GM12801 (cell line): ENCODE measurements at regions not wholly inside any gene's neighbourhood (a gene's known extent, or its start where the extent isn't known, plus 50 kb on each side); places are given as distances from the start of the nearest gene placed in this dataset.

Source experiments
- CTCF ChIP-seq: IDR thresholded peaks from one replicate; pipeline ENCODE4 v1.5.1; 2011; ENCODE audit warnings: control low read depth; ENCODE audit not compliant: insufficient read length; ENCODE audit errors: extremely low read depth

DNA sequence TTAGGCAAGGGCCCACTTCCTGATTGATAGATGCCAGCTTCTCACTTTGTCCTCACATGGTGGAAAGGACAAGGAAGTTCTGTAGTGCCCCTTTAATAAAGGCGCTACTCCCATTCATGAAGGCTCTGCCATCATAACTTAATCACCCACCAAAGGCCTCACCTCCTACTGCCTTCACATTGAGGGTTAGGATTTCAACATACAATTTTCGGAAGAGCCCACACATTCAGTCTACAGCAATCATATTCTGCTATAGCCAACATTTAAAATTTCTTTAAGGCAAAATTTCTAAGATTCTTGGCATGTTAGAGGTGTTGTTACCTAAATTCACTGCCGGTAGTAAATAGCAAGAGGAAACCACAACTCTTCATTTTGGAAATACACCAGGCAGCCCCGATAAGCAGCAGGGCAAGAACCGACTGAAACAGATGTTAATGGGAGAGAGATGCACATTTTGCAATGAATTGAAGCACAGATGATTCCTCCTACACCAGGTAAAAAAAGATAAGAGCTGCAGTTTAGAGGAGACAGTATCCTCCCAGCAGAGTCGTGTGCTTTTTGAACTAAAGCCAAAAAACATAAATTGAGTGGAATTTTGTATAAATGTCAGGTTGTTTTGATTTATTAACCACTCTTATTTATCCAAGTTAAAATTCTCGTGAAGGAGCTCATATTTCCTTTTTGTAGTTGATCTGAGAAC, 594.9 kb downstream of the KCTD8 start:
- TF ChIP-seq CTCF = no peak

GRCh38 chr4:43855283-43855682, 593.3 kb downstream of the KCTD8 start:
- no peak for TF ChIP-seq CTCF

DNA sequence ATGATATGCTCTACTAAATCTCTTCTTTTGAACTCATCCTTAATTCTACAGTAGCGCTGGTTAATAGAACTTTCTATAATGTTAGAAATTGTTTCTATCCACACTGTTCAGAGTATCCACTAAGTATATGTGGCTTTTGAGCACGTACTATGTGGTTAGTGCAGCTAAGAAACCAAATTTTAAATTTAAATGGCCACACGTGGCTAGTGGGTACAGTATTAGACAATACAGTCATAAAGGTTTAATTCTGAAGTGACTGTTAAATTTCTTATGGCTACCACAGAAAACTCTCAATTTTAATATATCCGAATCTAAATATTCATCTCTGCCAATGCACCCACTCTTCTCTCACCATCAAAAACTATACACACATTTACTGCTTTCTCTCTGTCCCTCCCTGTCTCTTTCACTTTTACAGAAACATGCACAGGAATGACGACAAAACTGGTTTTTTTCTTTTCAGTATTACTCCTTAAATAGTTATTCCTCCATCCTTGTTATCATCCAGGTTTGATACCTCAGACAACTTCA, 583.9 kb downstream of the KCTD8 start:
- no peak for TF ChIP-seq CTCF

DNA sequence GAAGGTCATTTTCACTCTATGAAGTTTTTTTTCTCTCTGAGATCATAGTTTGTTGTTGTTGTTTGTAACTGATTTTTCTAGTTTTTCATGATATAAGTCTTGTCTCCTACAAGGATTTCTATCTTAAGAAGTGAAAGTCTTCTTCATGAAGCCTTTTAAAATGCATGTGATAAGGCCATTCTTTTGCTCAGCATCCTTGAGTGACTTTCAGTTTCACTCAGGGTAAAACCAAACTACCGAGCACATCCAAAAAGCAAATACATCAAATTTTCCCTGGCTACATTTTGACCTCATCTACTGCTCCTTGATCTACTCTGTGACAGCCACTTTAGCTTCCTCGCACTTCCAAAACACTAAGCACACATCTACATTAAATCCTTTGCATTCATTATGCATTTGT, 580.7 kb downstream of the KCTD8 start:
- no peak for TF ChIP-seq CTCF

DNA sequence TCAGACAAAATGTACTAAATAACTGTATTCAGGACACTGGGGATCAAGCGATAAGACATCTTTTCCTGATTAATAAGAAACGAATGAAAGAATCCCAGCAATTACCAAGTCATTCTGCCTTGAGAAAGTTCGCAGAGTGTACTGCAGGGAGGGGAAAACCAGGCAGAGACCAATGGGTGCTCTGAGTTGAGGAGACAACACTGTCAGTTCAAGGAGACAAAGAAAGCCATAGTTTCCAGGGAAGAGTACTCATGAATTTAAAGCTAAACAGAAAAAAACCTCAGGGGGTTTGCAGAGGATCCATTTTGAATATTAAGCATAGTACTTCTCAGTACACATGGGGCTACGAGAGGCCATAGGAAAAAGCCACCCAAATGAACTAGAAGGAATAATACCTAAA, 573.0 kb downstream of the KCTD8 start:
- no peak for TF ChIP-seq CTCF

GRCh38 chr4:43882470-43882869, 566.1 kb downstream of the KCTD8 start:
- TF ChIP-seq CTCF = no peak

GRCh38 chr4:43886196-43886595, 562.4 kb downstream of the KCTD8 start:
- no peak for TF ChIP-seq CTCF
